GM10266 (cell line): ENCODE measurements at regions not wholly inside any gene's neighbourhood (a gene's known extent, or its start where the extent isn't known, plus 50 kb on each side); places are given as distances from the start of the nearest gene placed in this dataset.
A peak's percentile ranks its signal among the peaks of the same experiment; 100 is the strongest.

Experiments
- DNase-seq: peaks from one replicate; pipeline ENCODE4 v3.0.0; 2012; ENCODE audit errors: extremely low spot score
- CTCF ChIP-seq: IDR thresholded peaks from 2 replicates; pipeline ENCODE4 v1.5.1; 2012; ENCODE audit warnings: mild to moderate bottlenecking, low read depth; ENCODE audit not compliant: control insufficient read depth, insufficient read depth; ENCODE audit errors: missing control alignments

GRCh38 chr21:25054689-25055088 is 552.6 kb downstream of the MRPL39 start:
- DNase-seq = no peak
- TF ChIP-seq CTCF = no peak

- TF ChIP-seq CTCF = peak; percentile 74
- DNase-seq = peak; percentile 29
These were observed 567.6 kb downstream of the MRPL39 start for GRCh38 chr21:25039461-25040380.

GRCh38 chr21:25036775-25037174 is 570.5 kb downstream of the MRPL39 start:
- DNase-seq = no peak
- no peak for TF ChIP-seq CTCF

- TF ChIP-seq CTCF = no peak
- no peak for DNase-seq
These were observed 575.5 kb downstream of the MRPL39 start for GRCh38 chr21:25031750-25032149.

GRCh38 chr21:25029580-25029979 is 577.7 kb downstream of the MRPL39 start:
- DNase-seq = no peak

GRCh38 chr21:25025596-25025995 is 581.7 kb downstream of the MRPL39 start:
- DNase-seq = no peak
- TF ChIP-seq CTCF = no peak

More at GRCh38 chr21:25029580-25029979, 577.7 kb downstream of the MRPL39 start:
- TF ChIP-seq CTCF = no peak

GRCh38 chr21:25024639-25025038 is 582.6 kb downstream of the MRPL39 start:
- DNase-seq = no peak
- TF ChIP-seq CTCF = no peak
